ENCODE measurements at regions not wholly inside any gene's neighbourhood (a gene's known extent, or its start where the extent isn't known, plus 50 kb on each side); places are given as distances from the start of the nearest gene placed in this dataset.

DNA sequence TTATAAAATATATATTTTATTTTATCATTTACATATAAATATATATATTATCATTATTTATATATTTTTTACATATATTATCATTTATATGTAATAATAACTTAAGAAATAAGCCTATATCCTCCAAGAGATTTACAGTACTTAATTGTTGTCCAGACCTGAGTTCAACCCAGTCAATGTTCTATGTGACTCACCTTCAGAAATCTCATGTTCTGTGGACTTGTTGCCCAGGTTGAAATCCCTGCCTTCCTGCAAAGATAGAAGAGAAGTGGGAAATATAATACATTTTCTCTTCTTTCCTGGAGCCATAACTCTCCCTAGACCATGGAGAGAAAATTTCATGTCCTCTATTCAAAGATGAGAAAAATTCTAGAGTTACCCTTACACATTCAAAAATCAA is 247.3 kb downstream of the PARM1 start:
- no peak for TF ChIP-seq CTCF (IDR thresholded peaks at IDR 0.05)
- no peak for TF ChIP-seq POLR2A (IDR thresholded peaks at IDR 0.05)

Data from body of pancreas (tissue), 4 donors.